HG03095 (cell line): ENCODE measurements at regions not wholly inside any gene's neighbourhood (a gene's known extent, or its start where the extent isn't known, plus 50 kb on each side); places are given as distances from the start of the nearest gene placed in this dataset.

Experiments
- ATAC-seq: cut with Tn5 transposase; IDR thresholded peaks from one replicate; pipeline ENCODE4 v1.9.1; 2021; ENCODE audit warnings: moderate library complexity; ENCODE audit not compliant: unreplicated experiment

- no peak for ATAC-seq
Measured at GRCh38 chr11:131118247-131118646, 202.0 kb upstream of the SNX19 start.

GRCh38 chr11:131121426-131122333 is 205.4 kb upstream of the SNX19 start:
- no peak for ATAC-seq

GRCh38 chr11:131122448-131122847 is 206.2 kb upstream of the SNX19 start:
- ATAC-seq: no peak

GRCh38 chr11:131129474-131129873 is 213.2 kb upstream of the SNX19 start:
- ATAC-seq: no peak

GRCh38 chr11:131135611-131136010 is 219.3 kb upstream of the SNX19 start:
- no peak for ATAC-seq

- ATAC-seq: no peak
Measured at GRCh38 chr11:131136486-131136885, 220.2 kb upstream of the SNX19 start.

GRCh38 chr11:131137046-131137445 is 220.8 kb upstream of the SNX19 start:
- ATAC-seq: no peak

- no peak for ATAC-seq
Measured at GRCh38 chr11:131138731-131139130, 222.5 kb upstream of the SNX19 start.

GRCh38 chr11:131145791-131146190 is 224.6 kb upstream of the NTM start:
- ATAC-seq: no peak

GRCh38 chr11:131146827-131147490 is 223.5 kb upstream of the NTM start:
- ATAC-seq: no peak

- ATAC-seq: no peak
Measured at GRCh38 chr11:131154351-131154750, 216.1 kb upstream of the NTM start.

GRCh38 chr11:131157678-131158077 is 212.7 kb upstream of the NTM start:
- no peak for ATAC-seq

GRCh38 chr11:131160846-131161245 is 209.6 kb upstream of the NTM start:
- ATAC-seq: no peak

GRCh38 chr11:131163613-131164012 is 206.8 kb upstream of the NTM start:
- no peak for ATAC-seq

GRCh38 chr11:131165036-131165435 is 205.4 kb upstream of the NTM start:
- ATAC-seq: no peak

- no peak for ATAC-seq
Measured at GRCh38 chr11:131168839-131169713, 201.3 kb upstream of the NTM start.

GRCh38 chr11:131172011-131172410 is 198.4 kb upstream of the NTM start:
- no peak for ATAC-seq

GRCh38 chr11:131178020-131178419 is 192.4 kb upstream of the NTM start:
- no peak for ATAC-seq

GRCh38 chr11:131178596-131178995 is 191.8 kb upstream of the NTM start:
- ATAC-seq: no peak

- no peak for ATAC-seq
Measured at GRCh38 chr11:131179836-131180235, 190.6 kb upstream of the NTM start.

- ATAC-seq: no peak
Measured at GRCh38 chr11:131185915-131186314, 184.5 kb upstream of the NTM start.
